Liver (tissue), 8 donors: ENCODE measurements at regions not wholly inside any gene's neighbourhood (a gene's known extent, or its start where the extent isn't known, plus 50 kb on each side); places are given as distances from the start of the nearest gene placed in this dataset.

Experiments
- DNase-seq: peaks from one replicate; pipeline ENCODE4 v3.0.0-alpha.2; 2017; ENCODE audit warnings: low spot score
- H3K27ac ChIP-seq, 2 donors: one replicate each; pipeline ENCODE4 v1.7.0; 2013; ENCODE audit warnings: inconsistent platforms in 2 of 2, low read length in 2 of 2, control low read depth in 1 of 2, low read depth in 1 of 2, mild to moderate bottlenecking in 1 of 2
- H3K27me3 ChIP-seq, 4 donors: one replicate each; pipeline versions ENCODE4 v1.6.1 to v1.7.0; 2013; ENCODE audit warnings: low read length in 3 of 4, inconsistent platforms in 1 of 4, mild to moderate bottlenecking in 1 of 4, moderate library complexity in 1 of 4; ENCODE audit not compliant: control insufficient read depth in 4 of 4, insufficient read depth in 4 of 4
- H3K36me3 ChIP-seq, 4 donors: one replicate each; pipeline versions ENCODE4 v1.6.1 to v1.7.0; 2013; ENCODE audit warnings: low read length in 3 of 4, mild to moderate bottlenecking in 3 of 4, low read depth in 1 of 4, moderate library complexity in 1 of 4; ENCODE audit not compliant: control insufficient read depth in 4 of 4, insufficient read depth in 3 of 4
- H3K4me1 ChIP-seq, 4 donors: one replicate each; pipeline versions ENCODE4 v1.6.1 to v1.7.0; 2013; ENCODE audit warnings: low read length in 3 of 4, mild to moderate bottlenecking in 3 of 4, moderate library complexity in 1 of 4; ENCODE audit not compliant: control insufficient read depth in 4 of 4, insufficient read depth in 4 of 4
- H3K4me3 ChIP-seq, 3 donors: one replicate each; pipeline versions ENCODE4 v1.6.1 to v1.7.0; 2013; ENCODE audit warnings: low read length in 3 of 3, control low read depth in 1 of 3, low read depth in 1 of 3, mild to moderate bottlenecking in 1 of 3
- H3K9ac ChIP-seq, 2 donors: one replicate each; pipeline ENCODE4 v1.7.0; 2013; ENCODE audit warnings: low read length in 2 of 2, mild to moderate bottlenecking in 2 of 2, moderate library complexity in 2 of 2, control low read depth in 1 of 2, low read depth in 1 of 2
- H3K9me3 ChIP-seq, 4 donors: one replicate each; pipeline versions ENCODE4 v1.6.1 to v1.7.0; 2013; ENCODE audit warnings: low read length in 3 of 4; ENCODE audit not compliant: control insufficient read depth in 4 of 4
- ATF3 ChIP-seq: IDR thresholded peaks from 2 replicates; pipeline ENCODE4 v1.6.1; 2016; ENCODE audit warnings: antibody characterized with exemption
- CTCF ChIP-seq: fragments of 150-350 bp; IDR thresholded peaks from 2 replicates; pipeline ENCODE4 v1.5.1; 2017; ENCODE audit warnings: improper control_type of control experiment, low read depth, low read length; ENCODE audit not compliant: missing input control
- FOXA1 ChIP-seq: IDR thresholded peaks from 2 replicates; pipeline ENCODE4 v1.6.1; 2016; ENCODE audit warnings: antibody characterized with exemption
- FOXA2 ChIP-seq: IDR thresholded peaks from 2 replicates; pipeline ENCODE4 v1.6.1; 2016; ENCODE audit warnings: antibody characterized with exemption
- HNF4A ChIP-seq, 2 donors: conservative IDR thresholded peaks; 2 replicates each; pipeline ENCODE4 v1.6.1; 2016; ENCODE audit warnings: antibody characterized with exemption in 2 of 2, mild to moderate bottlenecking in 2 of 2
- HNF4G ChIP-seq: IDR thresholded peaks from 2 replicates; pipeline ENCODE4 v1.6.1; 2016; ENCODE audit warnings: antibody characterized with exemption
- MAX ChIP-seq: IDR thresholded peaks from 2 replicates; pipeline ENCODE4 v1.6.1; 2016; ENCODE audit warnings: antibody characterized with exemption
- NR2F2 ChIP-seq: IDR thresholded peaks from 2 replicates; pipeline ENCODE4 v1.6.1; 2016; ENCODE audit warnings: antibody characterized with exemption
- RAD21 ChIP-seq, 2 donors: IDR thresholded peaks; 2 replicates each; pipeline ENCODE4 v1.6.1; 2016; ENCODE audit warnings: antibody characterized with exemption in 2 of 2, mild to moderate bottlenecking in 2 of 2
- RXRA ChIP-seq, 2 donors: IDR thresholded peaks; 2 replicates each; pipeline ENCODE4 v1.6.1; 2017 to 2018; ENCODE audit warnings: antibody characterized with exemption in 2 of 2, mild to moderate bottlenecking in 1 of 2
- SP1 ChIP-seq: IDR thresholded peaks from 2 replicates; pipeline ENCODE4 v1.6.1; 2018; ENCODE audit warnings: antibody characterized with exemption, mild to moderate bottlenecking
- YY1 ChIP-seq: IDR thresholded peaks from 2 replicates; pipeline ENCODE4 v1.6.1; 2016; ENCODE audit warnings: antibody characterized with exemption, mild to moderate bottlenecking
- ZBTB33 ChIP-seq: IDR thresholded peaks from 2 replicates; pipeline ENCODE4 v1.6.1; 2016; ENCODE audit warnings: antibody characterized with exemption
- WGBS: extraction: QIAGEN DNeasy Blood & Tissue Kit; methylation state at CpG from one replicate; pipeline ENCODE4 v1.1.7; 2013; 5-methylcytosine and 5-hydroxymethylcytosine counted together
- donor health status: healthy.
- donor health status: healthy.
- donor health status: healthy.
- donor health status: healthy.
- donor health status: healthy.

GRCh38 chr2:20530520-20530919 lies 83.6 kb downstream of the RHOB start:
- DNase-seq: no peak
- H3K27ac ChIP-seq: no peak overlapping the region
- 95% methylated on average over 6 of the region's 6 CpGs for WGBS

GRCh38 chr2:20531633-20532262 lies 84.9 kb downstream of the RHOB start:
- H3K27me3 ChIP-seq: no peaks in the 10 kb centered on the region
- no peak overlapping the region for H3K4me3 ChIP-seq
- H3K27ac ChIP-seq: no peak overlapping the region
- H3K4me1 ChIP-seq: peaks cover 20 to 28% (median 25%) of the 10 kb centered on the region in 4 donors
- no peak overlapping the region for H3K9ac ChIP-seq
- WGBS: 74% methylated on average over 8 of the region's 8 CpGs
- H3K9me3 ChIP-seq: no peaks in the 10 kb centered on the region
- DNase-seq: no peak
- H3K36me3 ChIP-seq: no peaks in the 10 kb centered on the region
- no peak for TF ChIP-seq CTCF
- no peak for TF ChIP-seq NR2F2
- no peak for TF ChIP-seq MAX
- TF ChIP-seq HNF4A (conservative IDR thresholded peaks at IDR 0.05): no peak
- TF ChIP-seq RXRA (IDR thresholded peaks at IDR 0.05): no peak
- no peak for TF ChIP-seq ATF3
- no peak for TF ChIP-seq SP1
- no peak for TF ChIP-seq ZBTB33
- no peak for TF ChIP-seq RAD21 (IDR thresholded peaks at IDR 0.05)
- no peak for TF ChIP-seq HNF4G
- TF ChIP-seq YY1: no peak
- no peak for TF ChIP-seq FOXA2

More at GRCh38 chr2:20530520-20530919, 83.6 kb downstream of the RHOB start:
- peaks cover 18 to 24% (median 22%) of the 10 kb centered on the region in 4 donors for H3K4me1 ChIP-seq
- no peak overlapping the region for H3K4me3 ChIP-seq
- no peak overlapping the region for H3K9ac ChIP-seq
- TF ChIP-seq FOXA1 (no peak), RAD21 (IDR thresholded peaks at IDR 0.05) (no peak), SP1 (no peak), NR2F2 (no peak), HNF4G (no peak), CTCF (no peak), ZBTB33 (no peak), YY1 (no peak), HNF4A (conservative IDR thresholded peaks at IDR 0.05) (no peak), FOXA2 (no peak)
- H3K27me3 ChIP-seq: no peaks in the 10 kb centered on the region
- H3K9me3 ChIP-seq: no peaks in the 10 kb centered on the region
- H3K36me3 ChIP-seq: no peaks in the 10 kb centered on the region
